ENCODE measurements at regions not wholly inside any gene's neighbourhood (a gene's known extent, or its start where the extent isn't known, plus 50 kb on each side); places are given as distances from the start of the nearest gene placed in this dataset.
"Not testable (repeated sequence)": the region's sequence is repeated elsewhere in the genome, so short reads cannot be mapped to it uniquely, and the experiment has no call there.

GRCh38 chr4:31246856-31247255, 526.7 kb downstream of the PCDH7 start:
- no peaks in the 10 kb centered on the region for H3K9me2 ChIP-seq (replicated peaks; ENCODE audit: low read length)
- intact Hi-C loops (cut with micrococcal nuclease): no loop called here
- H3K36me3 ChIP-seq (ENCODE audit: low read depth, low read length): no peaks in the 10 kb centered on the region
- ATAC-seq (no peak), DNase-seq (no peak)
- no peaks in the 10 kb centered on the region for H3K79me2 ChIP-seq (ENCODE audit: low read length)
- H2AFZ ChIP-seq (ENCODE audit: low read length): no peak overlapping the region
- no peak overlapping the region for H3K4me2 ChIP-seq (ENCODE audit: low read length)
- no peaks in the 10 kb centered on the region for H3F3A ChIP-seq (ENCODE audit: low read length, unreplicated experiment)
- H3K27me3 ChIP-seq (ENCODE audit: low read length): no peaks in the 10 kb centered on the region
- no peaks in the 10 kb centered on the region for H3K4me1 ChIP-seq (ENCODE audit: insufficient read depth, low read length)
- BruUV-seq (replicated peaks): no TSS peak
- no peaks in the 10 kb centered on the region for H4K20me1 ChIP-seq (ENCODE audit: low read length)
- no peak overlapping the region for H3K27ac ChIP-seq (ENCODE audit: low read length)
- TF ChIP-seq EZH2phosphoT487 (IDR thresholded peaks at IDR 0.05; ENCODE audit: borderline replicate concordance, low read length): no peak
- TF ChIP-seq, protein P1, sequence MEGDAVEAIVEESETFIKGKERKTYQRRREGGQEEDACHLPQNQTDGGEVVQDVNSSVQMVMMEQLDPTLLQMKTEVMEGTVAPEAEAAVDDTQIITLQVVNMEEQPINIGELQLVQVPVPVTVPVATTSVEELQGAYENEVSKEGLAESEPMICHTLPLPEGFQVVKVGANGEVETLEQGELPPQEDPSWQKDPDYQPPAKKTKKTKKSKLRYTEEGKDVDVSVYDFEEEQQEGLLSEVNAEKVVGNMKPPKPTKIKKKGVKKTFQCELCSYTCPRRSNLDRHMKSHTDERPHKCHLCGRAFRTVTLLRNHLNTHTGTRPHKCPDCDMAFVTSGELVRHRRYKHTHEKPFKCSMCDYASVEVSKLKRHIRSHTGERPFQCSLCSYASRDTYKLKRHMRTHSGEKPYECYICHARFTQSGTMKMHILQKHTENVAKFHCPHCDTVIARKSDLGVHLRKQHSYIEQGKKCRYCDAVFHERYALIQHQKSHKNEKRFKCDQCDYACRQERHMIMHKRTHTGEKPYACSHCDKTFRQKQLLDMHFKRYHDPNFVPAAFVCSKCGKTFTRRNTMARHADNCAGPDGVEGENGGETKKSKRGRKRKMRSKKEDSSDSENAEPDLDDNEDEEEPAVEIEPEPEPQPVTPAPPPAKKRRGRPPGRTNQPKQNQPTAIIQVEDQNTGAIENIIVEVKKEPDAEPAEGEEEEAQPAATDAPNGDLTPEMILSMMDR (conservative IDR thresholded peaks at IDR 0.05; ENCODE audit: low read depth, low read length): no peak
- no peak for TF ChIP-seq EZH2 (IDR thresholded peaks at IDR 0.05; ENCODE audit: low read length, unreplicated experiment)
- ChIA-PET POLR2A (ENCODE audit: unreplicated experiment) (no interaction called here), CTCF (no interaction called here)
- no peaks in the 10 kb centered on the region for H3K9me3 ChIP-seq (ENCODE audit: low read length)
- H3K4me3 ChIP-seq (ENCODE audit: low read length): no peak overlapping the region
- H3K9ac ChIP-seq (ENCODE audit: low read length): no peak overlapping the region

GRCh38 chr4:31259119-31259518, 539.0 kb downstream of the PCDH7 start:
- Histone ChIP-seq H3K27ac (ENCODE audit: low read length) (no peak overlapping the region), H3K79me2 (ENCODE audit: low read length) (no peaks in the 10 kb centered on the region), H3K27me3 (ENCODE audit: low read length) (no peaks in the 10 kb centered on the region), H3K4me2 (ENCODE audit: low read length) (no peak overlapping the region), H3K9me2 (replicated peaks; ENCODE audit: low read length) (no peaks in the 10 kb centered on the region), H2AFZ (ENCODE audit: low read length) (no peak overlapping the region), H3K9me3 (ENCODE audit: low read length) (no peaks in the 10 kb centered on the region), H3K4me3 (ENCODE audit: low read length) (no peak overlapping the region), H3K36me3 (ENCODE audit: low read depth, low read length) (no peaks in the 10 kb centered on the region), H3K4me1 (ENCODE audit: insufficient read depth, low read length) (no peaks in the 10 kb centered on the region), H3K9ac (ENCODE audit: low read length) (no peak overlapping the region), H4K20me1 (ENCODE audit: low read length) (no peaks in the 10 kb centered on the region), H3F3A (ENCODE audit: low read length, unreplicated experiment) (no peaks in the 10 kb centered on the region)
- intact Hi-C loops (cut with micrococcal nuclease): no loop called here
- ChIA-PET POLR2A (ENCODE audit: unreplicated experiment) (no interaction called here), CTCF (no interaction called here)
- BruUV-seq (replicated peaks): no TSS peak
- TF ChIP-seq EZH2 (IDR thresholded peaks at IDR 0.05; ENCODE audit: low read length, unreplicated experiment) (no peak), EZH2phosphoT487 (IDR thresholded peaks at IDR 0.05; ENCODE audit: borderline replicate concordance, low read length) (no peak)
- TF ChIP-seq, protein P1 (conservative IDR thresholded peaks at IDR 0.05; ENCODE audit: low read depth, low read length): no peak
- DNase-seq: no peak
- no peak for ATAC-seq

DNA sequence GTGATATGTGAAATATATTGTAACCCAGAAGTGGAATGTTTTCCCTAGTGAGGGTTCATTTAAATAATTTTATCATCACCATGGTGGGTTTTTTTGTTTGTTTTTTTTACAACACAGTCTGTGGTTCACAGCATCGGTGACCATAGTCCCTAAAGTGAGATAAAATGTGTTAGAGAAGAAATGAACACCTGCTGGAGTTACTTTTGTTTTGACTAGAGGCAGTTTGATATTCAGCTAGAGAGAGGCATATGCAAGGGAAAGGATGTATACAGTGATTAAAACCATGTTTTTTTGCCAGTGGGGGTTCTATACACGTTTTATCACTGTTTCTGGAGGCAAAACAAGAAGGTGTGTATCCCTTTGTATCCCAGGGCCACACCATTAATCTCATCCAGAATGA, 541.5 kb downstream of the PCDH7 start:
- CTCF ChIA-PET: no interaction called here
- H3K27me3 ChIP-seq (ENCODE audit: low read length): no peaks in the 10 kb centered on the region
- TF ChIP-seq EZH2 (IDR thresholded peaks at IDR 0.05; ENCODE audit: low read length, unreplicated experiment): no peak
- TF ChIP-seq EZH2phosphoT487 (IDR thresholded peaks at IDR 0.05; ENCODE audit: borderline replicate concordance, low read length): no peak
- TF ChIP-seq, protein P1 (conservative IDR thresholded peaks at IDR 0.05; ENCODE audit: low read depth, low read length): no peak

DNA sequence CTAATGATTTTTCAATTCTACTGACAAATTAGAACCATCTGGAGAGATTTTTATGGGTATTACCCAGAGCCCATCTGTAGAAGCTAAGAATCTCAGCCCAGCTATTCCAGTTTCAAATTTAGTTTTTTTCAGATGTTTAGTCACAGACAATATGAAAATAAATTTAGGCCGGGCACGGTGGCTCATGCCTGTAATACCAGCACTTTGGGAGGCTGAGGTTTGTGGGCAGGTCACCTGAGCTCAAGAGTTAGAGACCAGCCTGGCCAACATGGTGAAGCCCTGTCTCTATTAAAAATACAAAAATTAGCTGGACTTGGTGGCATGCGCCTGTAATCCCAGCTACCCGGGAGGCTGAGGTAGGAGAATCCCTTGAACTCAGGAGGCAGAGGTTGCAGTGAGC, 545.9 kb downstream of the PCDH7 start:
- H3K4me2 ChIP-seq (ENCODE audit: low read length); POLR2A ChIA-PET (ENCODE audit: unreplicated experiment); H3K79me2 ChIP-seq (ENCODE audit: low read length); H3K4me3 ChIP-seq (ENCODE audit: low read length); ATAC-seq; H3K4me1 ChIP-seq (ENCODE audit: insufficient read depth, low read length); H3K9me2 ChIP-seq (replicated peaks; ENCODE audit: low read length); H3K27ac ChIP-seq (ENCODE audit: low read length); BruUV-seq (replicated peaks); H4K20me1 ChIP-seq (ENCODE audit: low read length); H3F3A ChIP-seq (ENCODE audit: low read length, unreplicated experiment); CTCF ChIA-PET; H3K36me3 ChIP-seq (ENCODE audit: low read depth, low read length); intact Hi-C loops (cut with micrococcal nuclease); H3K27me3 ChIP-seq (ENCODE audit: low read length); H3K9me3 ChIP-seq (ENCODE audit: low read length); H3K9ac ChIP-seq (ENCODE audit: low read length); H2AFZ ChIP-seq (ENCODE audit: low read length); DNase-seq: not testable (repeated sequence)

More for the DNA sequence above, 541.5 kb downstream of the PCDH7 start:
- Histone ChIP-seq H3K4me3 (ENCODE audit: low read length) (no peak overlapping the region), H3K9ac (ENCODE audit: low read length) (no peak overlapping the region), H3K27ac (ENCODE audit: low read length) (no peak overlapping the region), H3K36me3 (ENCODE audit: low read depth, low read length) (no peaks in the 10 kb centered on the region), H3K9me3 (ENCODE audit: low read length) (no peaks in the 10 kb centered on the region), H3K9me2 (replicated peaks; ENCODE audit: low read length) (no peaks in the 10 kb centered on the region), H3F3A (ENCODE audit: low read length, unreplicated experiment) (no peaks in the 10 kb centered on the region), H3K79me2 (ENCODE audit: low read length) (no peaks in the 10 kb centered on the region), H3K4me1 (ENCODE audit: insufficient read depth, low read length) (no peaks in the 10 kb centered on the region), H4K20me1 (ENCODE audit: low read length) (no peaks in the 10 kb centered on the region), H3K4me2 (ENCODE audit: low read length) (no peak overlapping the region), H2AFZ (ENCODE audit: low read length) (no peak overlapping the region)
- ATAC-seq: no peak
- intact Hi-C loops (cut with micrococcal nuclease): no loop called here
- POLR2A ChIA-PET (ENCODE audit: unreplicated experiment): no interaction called here
- BruUV-seq (replicated peaks): no TSS peak
- DNase-seq: no peak
